GM18517 (cell line): ENCODE measurements at regions not wholly inside any gene's neighbourhood (a gene's known extent, or its start where the extent isn't known, plus 50 kb on each side); places are given as distances from the start of the nearest gene placed in this dataset.

ENCODE experiments used
- ATAC-seq: cut with Tn5 transposase; IDR thresholded peaks from one replicate; pipeline ENCODE4 v1.9.1; 2021; ENCODE audit warnings: mild to moderate bottlenecking, moderate library complexity; ENCODE audit not compliant: unreplicated experiment

DNA sequence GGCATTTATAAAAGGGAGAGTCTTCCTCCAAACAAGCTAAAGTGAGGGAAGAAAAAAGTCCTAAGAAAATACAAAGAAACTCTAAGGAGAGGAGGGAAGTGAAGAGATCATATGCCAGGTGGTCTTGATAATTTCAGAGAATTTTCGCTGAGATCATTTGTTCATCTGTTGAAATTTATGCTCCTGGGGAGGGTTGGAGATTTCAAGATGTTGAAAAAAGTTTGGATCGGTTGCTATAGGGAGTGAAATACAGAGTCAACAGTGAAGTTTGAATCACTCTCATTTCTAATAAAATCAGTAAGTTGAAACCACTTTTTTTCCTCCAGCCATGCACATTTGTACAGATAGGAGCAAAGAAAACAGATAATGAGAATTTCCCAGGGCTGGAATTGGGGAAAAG, 299.1 kb upstream of the ADAMTS5 start:
- ATAC-seq: no peak

DNA sequence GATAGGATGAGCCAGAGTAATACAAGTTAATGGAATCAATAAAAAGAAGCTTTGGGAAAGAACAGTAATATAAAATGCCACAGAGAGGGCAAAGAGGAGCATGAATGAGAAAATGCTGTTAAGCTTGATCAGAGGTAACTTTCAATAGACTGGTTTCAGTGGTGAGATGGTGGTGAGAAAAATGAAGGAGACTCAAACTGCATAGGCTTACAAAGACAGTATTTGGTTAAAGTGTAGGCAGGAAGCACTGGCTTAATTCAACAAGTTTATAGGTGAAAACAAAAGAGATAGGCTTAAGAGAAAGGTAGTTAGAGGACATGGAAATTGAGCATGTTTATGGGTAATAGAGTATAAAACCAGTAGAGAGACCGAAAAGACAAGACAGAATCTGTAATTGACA, 298.6 kb upstream of the ADAMTS5 start:
- no peak for ATAC-seq

DNA sequence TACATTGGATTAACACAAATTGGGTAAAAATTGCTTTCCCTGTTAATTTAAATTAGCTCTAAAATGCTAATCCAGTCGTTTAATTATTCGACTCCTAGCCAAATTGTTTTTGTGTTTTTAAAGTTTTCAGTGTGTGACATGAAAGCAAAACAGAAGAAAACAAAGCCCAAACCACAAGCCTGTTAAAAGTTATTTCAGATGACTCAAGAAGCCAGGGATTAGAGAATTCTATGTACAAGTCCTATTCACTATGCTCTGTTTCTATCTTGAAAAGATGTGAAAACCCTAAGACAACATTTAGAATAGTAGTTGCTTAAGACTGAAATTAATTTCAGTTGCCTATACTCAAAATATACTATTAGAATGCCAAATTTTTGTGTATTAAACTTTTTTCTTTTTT, 294.8 kb upstream of the ADAMTS5 start:
- ATAC-seq: no peak

- ATAC-seq: no peak
These were observed 293.8 kb upstream of the ADAMTS5 start for GRCh38 chr21:27260728-27261127.

GRCh38 chr21:27258742-27259448, 292.0 kb upstream of the ADAMTS5 start:
- ATAC-seq: no peak

DNA sequence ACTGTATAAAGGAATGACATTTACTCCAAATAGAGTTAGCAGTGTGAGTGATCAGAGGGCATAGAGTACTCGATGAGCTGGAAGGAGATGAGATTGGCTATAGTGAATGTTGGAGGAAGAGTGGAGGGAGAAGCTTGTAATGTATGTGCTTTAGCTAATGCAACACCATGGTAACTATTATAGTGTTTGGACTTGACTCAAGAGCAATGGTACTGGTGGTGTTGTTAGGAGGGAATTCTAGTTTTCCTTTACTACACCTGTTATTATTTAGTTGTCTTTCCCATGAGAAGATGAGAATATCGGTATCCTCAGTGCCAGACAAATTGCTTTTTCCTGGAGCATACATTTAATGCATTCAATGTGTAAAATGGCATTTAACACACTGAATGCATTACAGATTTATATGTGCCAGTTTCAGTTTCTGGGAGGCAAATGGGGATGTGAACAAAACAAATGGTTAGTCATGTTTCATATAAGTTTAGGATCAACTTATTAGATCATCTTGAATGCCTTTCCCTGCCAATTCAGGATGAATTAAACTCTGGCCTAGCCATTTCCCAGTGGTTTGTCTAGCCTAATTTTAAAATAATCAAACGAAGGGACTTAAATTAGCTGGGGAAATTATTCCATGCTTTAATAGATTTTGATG, 291.1 kb upstream of the ADAMTS5 start:
- ATAC-seq: no peak

DNA sequence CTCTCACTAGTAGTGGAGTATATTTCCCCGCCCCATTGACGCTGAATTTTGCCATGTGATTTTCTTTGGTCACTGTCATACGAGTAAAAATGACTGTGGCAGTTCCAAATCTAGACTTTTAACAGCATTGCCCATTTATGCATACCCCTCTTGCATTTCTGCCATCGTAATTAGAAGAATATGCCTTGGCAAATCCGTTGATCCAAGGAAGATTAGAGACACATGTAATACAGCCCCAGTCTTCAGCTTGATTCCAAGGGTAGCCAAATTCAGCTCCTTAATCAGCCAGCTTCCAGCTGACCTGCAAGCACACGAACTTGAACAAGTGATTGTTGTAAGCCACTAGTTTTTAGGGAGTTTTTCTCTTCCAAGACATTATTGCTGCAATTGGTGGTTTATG, 290.3 kb upstream of the ADAMTS5 start:
- ATAC-seq: no peak

GRCh38 chr21:27251752-27252151, 284.9 kb upstream of the ADAMTS5 start:
- ATAC-seq: no peak

DNA sequence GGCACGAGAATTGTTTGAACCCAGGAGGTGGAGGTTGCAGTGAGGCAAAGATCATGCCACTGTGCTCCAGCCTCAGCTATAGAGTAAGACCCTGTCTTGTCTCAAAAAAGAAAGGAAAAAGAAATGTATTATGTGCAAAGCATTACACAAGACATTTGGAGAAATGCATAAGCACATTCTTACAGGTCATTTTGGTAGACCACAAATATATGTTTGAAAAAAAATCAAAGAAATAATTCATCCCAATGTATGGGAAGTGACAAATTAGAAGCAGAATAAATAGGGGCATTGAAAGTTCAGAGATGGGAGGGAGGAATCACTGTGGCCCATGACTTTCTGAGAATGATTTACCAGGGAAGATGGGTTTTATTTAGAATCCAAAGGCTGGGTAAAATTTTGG, 283.5 kb upstream of the ADAMTS5 start:
- ATAC-seq: no peak

DNA sequence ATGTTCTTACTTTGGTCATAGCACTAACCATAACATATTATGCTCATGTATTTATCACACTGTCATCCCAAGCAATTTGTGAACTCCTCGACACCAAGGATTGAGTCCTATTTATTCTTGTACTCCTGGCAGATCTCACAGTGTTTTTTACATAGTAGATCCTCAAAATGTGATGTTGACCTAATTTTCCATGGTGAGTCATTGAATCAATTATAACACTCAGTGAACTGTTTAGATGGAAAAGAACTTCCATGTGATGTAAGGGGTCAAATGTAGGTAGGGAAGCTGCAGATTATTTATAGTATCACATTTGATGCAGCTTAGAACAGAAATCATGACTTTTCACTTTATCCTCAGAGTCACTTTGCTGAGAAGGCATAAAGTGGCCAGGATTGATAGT, 281.9 kb upstream of the ADAMTS5 start:
- no peak for ATAC-seq

DNA sequence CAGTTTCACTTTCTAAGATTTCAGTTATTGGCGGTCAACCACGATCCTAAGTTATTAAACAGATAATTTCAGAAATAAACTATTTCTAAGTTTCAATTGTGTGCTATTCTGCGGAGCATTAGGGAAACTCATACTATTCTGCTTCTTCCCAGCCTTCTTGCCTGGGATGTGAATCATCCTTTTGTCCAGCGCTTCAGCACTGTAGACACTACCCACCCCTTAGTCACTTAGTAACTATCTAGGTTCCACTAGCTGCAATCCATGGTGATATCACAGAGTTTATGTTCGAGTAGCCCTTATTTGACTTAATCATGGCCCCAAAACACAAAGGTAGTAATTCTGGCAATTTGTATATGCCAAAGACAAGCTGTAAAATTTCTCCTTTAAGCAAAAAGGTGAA, 279.9 kb upstream of the ADAMTS5 start:
- no peak for ATAC-seq

GRCh38 chr21:27244776-27245175, 277.9 kb upstream of the ADAMTS5 start:
- no peak for ATAC-seq

GRCh38 chr21:27244352-27244751, 277.5 kb upstream of the ADAMTS5 start:
- no peak for ATAC-seq

DNA sequence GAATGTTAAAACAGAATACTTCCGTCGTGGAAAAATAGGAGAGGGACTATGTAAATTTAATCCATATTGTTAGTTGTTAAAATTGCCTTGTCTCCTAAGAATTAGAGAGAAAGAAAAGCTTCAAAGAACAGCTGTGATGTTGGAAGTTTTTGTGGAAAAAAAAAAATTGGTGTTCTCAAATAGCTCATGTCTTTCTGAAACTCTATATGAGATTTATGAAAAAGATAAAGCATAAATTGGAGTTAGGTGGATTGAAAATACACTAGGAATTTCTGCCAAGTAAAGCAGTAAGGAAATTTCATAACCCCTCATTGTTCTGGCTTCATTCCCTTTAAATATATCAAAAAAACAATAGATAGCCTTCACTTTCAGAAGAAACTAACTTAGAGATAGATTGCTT, 274.0 kb upstream of the ADAMTS5 start:
- no peak for ATAC-seq

DNA sequence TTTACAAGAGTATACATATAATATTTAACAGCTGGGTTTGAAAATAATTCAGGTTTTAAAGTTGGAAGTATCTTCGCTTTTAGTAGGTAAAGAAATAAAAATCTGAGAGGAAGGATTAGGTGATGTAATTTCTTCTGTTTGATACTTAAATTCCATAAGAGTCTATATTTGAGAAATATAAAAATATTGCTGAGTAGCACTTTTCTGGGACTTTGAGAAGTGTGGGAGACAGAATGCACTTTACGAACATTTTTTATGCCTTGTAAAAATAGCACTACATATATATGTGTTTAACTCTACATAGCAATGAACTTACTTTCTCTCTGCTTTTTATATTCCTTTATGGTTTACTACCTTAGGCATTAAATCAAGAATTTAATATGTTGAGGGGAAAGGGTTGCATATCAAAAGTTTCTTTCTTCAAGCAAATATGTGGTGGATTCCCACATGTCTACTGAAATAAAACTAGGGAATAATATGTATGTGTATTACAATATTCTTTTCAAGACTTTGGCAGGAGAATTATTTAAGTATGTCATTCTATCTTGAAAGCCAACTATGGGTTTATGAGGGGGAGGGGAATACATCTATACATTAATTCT, 266.7 kb upstream of the ADAMTS5 start:
- ATAC-seq: no peak

GRCh38 chr21:27225940-27226339, 259.1 kb upstream of the ADAMTS5 start:
- no peak for ATAC-seq

DNA sequence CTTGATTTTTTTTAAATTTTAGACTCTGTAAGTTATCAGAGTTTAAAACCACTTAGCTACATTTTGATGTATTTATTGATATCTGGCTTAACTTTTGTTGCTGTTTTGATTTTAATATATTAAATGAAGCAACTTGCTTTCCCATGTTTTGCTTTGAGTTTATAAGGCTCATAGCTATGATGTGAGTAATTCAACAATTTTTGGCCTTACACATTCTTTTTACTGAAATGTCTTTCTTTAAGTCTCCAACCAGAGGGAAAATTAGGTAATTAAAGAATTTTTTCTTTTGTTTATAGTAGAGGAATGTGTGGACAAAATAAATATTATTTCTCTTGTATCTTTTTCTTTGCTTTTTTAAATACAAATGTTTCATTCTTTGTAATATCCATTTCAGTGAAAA, 258.3 kb upstream of the ADAMTS5 start:
- no peak for ATAC-seq

DNA sequence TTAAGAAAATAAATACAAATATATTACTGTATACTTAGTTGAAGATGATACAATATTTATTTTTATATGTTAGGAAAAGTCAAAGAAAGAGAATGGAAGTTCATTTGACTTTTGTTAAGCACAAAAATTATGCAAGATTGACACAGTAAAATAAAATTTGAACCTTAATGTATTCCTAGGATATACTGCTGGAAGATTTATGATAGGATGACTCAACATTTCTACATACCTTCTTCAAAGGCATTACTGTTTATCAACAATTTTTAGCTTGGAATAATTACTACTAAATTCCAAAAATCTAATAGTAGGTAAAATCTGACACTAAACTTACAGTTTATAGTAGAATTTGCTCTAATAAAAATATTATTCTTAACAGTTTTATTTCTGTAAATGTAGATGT, 257.3 kb upstream of the ADAMTS5 start:
- ATAC-seq: no peak

GRCh38 chr21:27221077-27221476, 254.2 kb upstream of the ADAMTS5 start:
- no peak for ATAC-seq

DNA sequence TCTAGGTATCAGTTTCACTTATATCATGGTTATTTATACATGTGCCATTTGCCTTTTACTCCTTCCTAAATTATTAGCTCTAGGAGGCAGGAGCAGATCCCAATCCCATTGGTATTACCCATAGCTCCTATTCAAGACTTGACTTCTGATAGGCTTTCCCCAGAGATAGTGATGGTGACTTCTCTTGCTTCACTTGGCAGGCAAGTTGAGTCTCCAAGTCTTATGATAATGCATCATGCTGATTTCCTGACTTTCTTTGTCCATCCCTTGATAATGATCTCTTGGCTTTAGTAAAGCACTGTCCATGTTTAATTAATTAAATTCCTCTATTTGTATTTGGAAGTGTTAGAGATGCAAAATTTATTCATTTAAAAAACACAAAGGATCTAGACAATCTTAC, 253.5 kb upstream of the ADAMTS5 start:
- no peak for ATAC-seq

GRCh38 chr21:27219068-27219467, 252.2 kb upstream of the ADAMTS5 start:
- no peak for ATAC-seq

GRCh38 chr21:27213303-27213702, 246.4 kb upstream of the ADAMTS5 start:
- no peak for ATAC-seq
